HG03159 (cell line): ENCODE measurements at regions not wholly inside any gene's neighbourhood (a gene's known extent, or its start where the extent isn't known, plus 50 kb on each side); places are given as distances from the start of the nearest gene placed in this dataset.

Experiments used
- ATAC-seq: cut with Tn5 transposase; IDR thresholded peaks from one replicate; pipeline ENCODE4 v1.9.1; 2021; ENCODE audit warnings: mild to moderate bottlenecking, moderate library complexity; ENCODE audit not compliant: unreplicated experiment

GRCh38 chr14:96931751-96932150, 134.6 kb downstream of the VRK1 start:
- ATAC-seq: no peak

- no peak for ATAC-seq
These were observed 137.6 kb downstream of the VRK1 start for GRCh38 chr14:96934638-96935330.

- ATAC-seq: no peak
These were observed 141.8 kb downstream of the VRK1 start for GRCh38 chr14:96938946-96939345.

GRCh38 chr14:96940009-96940408, 142.8 kb downstream of the VRK1 start:
- ATAC-seq: no peak

GRCh38 chr14:96944297-96944696, 147.1 kb downstream of the VRK1 start:
- ATAC-seq: no peak

- no peak for ATAC-seq
These were observed 148.5 kb downstream of the VRK1 start for GRCh38 chr14:96945721-96946120.

- no peak for ATAC-seq
These were observed 152.4 kb downstream of the VRK1 start for GRCh38 chr14:96949594-96949993.

- ATAC-seq: no peak
These were observed 154.3 kb downstream of the VRK1 start for GRCh38 chr14:96951511-96951910.

GRCh38 chr14:96953087-96953874, 156.1 kb downstream of the VRK1 start:
- ATAC-seq: no peak

- no peak for ATAC-seq
These were observed 156.6 kb downstream of the VRK1 start for GRCh38 chr14:96953875-96954185.

- no peak for ATAC-seq
These were observed 159.5 kb downstream of the VRK1 start for GRCh38 chr14:96956464-96957239.

- no peak for ATAC-seq
These were observed 160.9 kb downstream of the VRK1 start for GRCh38 chr14:96958057-96958456.

GRCh38 chr14:96959992-96960391, 162.8 kb downstream of the VRK1 start:
- ATAC-seq: no peak

- ATAC-seq: no peak
These were observed 163.5 kb downstream of the VRK1 start for GRCh38 chr14:96960598-96961116.

- ATAC-seq: no peak
These were observed 164.7 kb downstream of the VRK1 start for GRCh38 chr14:96961895-96962294.

GRCh38 chr14:96962337-96962736, 165.2 kb downstream of the VRK1 start:
- ATAC-seq: peak; percentile 72

GRCh38 chr14:96964726-96965415, 167.7 kb downstream of the VRK1 start:
- no peak for ATAC-seq

GRCh38 chr14:96965885-96966595, 168.9 kb downstream of the VRK1 start:
- ATAC-seq: no peak

GRCh38 chr14:96975116-96975515, 177.9 kb downstream of the VRK1 start:
- no peak for ATAC-seq

GRCh38 chr14:96978525-96979272, 181.5 kb downstream of the VRK1 start:
- no peak for ATAC-seq
